Keratinocyte (primary cell): ENCODE measurements at regions not wholly inside any gene's neighbourhood (a gene's known extent, or its start where the extent isn't known, plus 50 kb on each side); places are given as distances from the start of the nearest gene placed in this dataset.
A peak's percentile ranks its signal among the peaks of the same experiment; 100 is the strongest.

Experiments
- CTCF ChIP-seq, 3 experiments: IDR thresholded peaks in 1 of 3; conservative IDR thresholded peaks in 1 of 3; optimal IDR thresholded peaks in 1 of 3; 2 replicates in 2 of 3; 3 replicates in 1 of 3; pipeline versions ENCODE3 to v1.5.1; 2011; ENCODE audit warnings: low read length in 3 of 3, mild to moderate bottlenecking in 3 of 3, moderate library complexity in 2 of 3, control low read depth in 1 of 3, inconsistent platforms in 1 of 3; ENCODE audit not compliant: insufficient read depth in 2 of 3; ENCODE audit errors: extremely low read depth in 1 of 3
- EZH2 ChIP-seq: IDR thresholded peaks from one replicate; pipeline ENCODE4 v1.6.1; 2012; ENCODE audit warnings: inconsistent platforms, mild to moderate bottlenecking, low read length, moderate library complexity

DNA sequence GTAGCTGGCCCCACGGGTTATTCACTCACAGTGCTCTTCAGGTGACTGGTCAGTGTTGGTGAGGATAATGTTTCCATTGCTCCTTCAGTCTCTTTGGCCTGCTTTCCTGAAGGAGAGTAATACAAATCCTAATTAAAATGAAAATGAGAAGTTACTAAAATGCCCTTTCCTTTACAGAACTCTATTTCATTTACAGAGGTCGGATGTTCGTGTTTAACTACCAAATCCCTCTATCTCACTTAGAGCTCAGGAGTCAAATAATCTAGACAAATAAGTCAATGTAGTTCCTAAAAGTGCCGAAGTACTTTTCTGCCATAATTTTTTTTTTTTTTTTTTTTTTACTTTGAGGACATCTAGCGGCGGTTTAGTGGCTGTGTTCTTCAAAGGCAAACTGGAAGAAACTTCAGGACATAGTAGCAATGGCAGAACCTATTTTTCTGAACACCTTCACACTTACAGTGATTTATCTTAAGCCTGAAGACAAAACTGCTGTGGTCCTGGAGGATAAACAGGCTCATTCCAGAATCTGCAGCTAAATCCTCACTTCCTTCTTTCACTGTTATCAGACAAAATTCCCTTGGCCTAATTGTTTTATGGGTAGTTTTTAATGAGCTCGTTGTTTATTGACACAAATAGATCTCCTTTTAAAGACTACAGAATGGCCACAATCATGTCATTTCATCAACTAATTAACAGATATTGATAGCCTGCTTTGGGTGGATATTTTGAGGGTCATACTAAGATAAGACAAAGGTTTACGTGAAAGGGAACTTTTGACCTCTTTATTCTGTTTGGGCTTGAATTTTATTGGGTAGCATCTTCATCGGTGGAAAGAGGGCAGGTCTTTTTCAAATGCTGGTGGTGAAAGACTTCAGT is 207.6 kb upstream of the DMRTA1 start:
- peak in 2 of 3 experiments; percentile 33 to 38 for TF ChIP-seq CTCF (optimal IDR thresholded peaks at IDR 0.05 in 1 of 3, IDR thresholded peaks at IDR 0.05 in 1 of 3, conservative IDR thresholded peaks at IDR 0.05 in 1 of 3; ENCODE audit: extremely low read depth in 1 of 3, insufficient read depth in 2 of 3, low read length in 3 of 3)
- TF ChIP-seq EZH2 = no peak
